Mammary epithelial cell (primary cell): ENCODE measurements at regions not wholly inside any gene's neighbourhood (a gene's known extent, or its start where the extent isn't known, plus 50 kb on each side); places are given as distances from the start of the nearest gene placed in this dataset.

Source experiments
- EZH2 ChIP-seq: IDR thresholded peaks from 2 replicates; pipeline ENCODE4 v1.6.1; 2012; ENCODE audit warnings: low read length, inconsistent platforms, borderline replicate concordance
- TF ChIP-seq, protein P1 (sequence below), 2 donors: IDR thresholded peaks in 1 of 2; conservative IDR thresholded peaks in 1 of 2; 2 replicates each; pipeline ENCODE4 v1.5.1; 2011 to 2012; ENCODE audit warnings: inconsistent platforms in 2 of 2, low read length in 2 of 2, mild to moderate bottlenecking in 2 of 2, control low read depth in 1 of 2, low read depth in 1 of 2; ENCODE audit not compliant: insufficient read depth in 1 of 2; ENCODE audit errors: extremely low read depth in 1 of 2

DNA sequence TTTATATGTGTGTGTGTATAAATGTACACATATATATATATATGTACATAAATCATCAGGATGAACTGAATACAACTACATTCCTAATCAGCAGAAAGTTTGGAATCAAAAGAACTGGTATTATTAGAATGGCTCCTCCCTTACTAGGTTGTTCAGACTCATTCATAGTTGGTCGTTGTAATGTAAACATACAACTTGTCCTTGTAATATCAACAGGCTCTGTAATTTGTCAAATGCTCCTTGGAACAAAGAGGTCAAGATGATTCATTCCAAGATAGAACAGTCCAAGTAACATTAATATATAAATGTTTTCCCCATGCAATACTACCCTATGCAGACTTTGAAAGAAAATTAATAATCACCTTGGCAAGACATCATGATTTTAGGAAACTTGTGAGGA lies 351.4 kb upstream of the SMIM31 start:
- TF ChIP-seq, protein P1, sequence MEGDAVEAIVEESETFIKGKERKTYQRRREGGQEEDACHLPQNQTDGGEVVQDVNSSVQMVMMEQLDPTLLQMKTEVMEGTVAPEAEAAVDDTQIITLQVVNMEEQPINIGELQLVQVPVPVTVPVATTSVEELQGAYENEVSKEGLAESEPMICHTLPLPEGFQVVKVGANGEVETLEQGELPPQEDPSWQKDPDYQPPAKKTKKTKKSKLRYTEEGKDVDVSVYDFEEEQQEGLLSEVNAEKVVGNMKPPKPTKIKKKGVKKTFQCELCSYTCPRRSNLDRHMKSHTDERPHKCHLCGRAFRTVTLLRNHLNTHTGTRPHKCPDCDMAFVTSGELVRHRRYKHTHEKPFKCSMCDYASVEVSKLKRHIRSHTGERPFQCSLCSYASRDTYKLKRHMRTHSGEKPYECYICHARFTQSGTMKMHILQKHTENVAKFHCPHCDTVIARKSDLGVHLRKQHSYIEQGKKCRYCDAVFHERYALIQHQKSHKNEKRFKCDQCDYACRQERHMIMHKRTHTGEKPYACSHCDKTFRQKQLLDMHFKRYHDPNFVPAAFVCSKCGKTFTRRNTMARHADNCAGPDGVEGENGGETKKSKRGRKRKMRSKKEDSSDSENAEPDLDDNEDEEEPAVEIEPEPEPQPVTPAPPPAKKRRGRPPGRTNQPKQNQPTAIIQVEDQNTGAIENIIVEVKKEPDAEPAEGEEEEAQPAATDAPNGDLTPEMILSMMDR (conservative IDR thresholded peaks at IDR 0.05 in 1 of 2, IDR thresholded peaks at IDR 0.05 in 1 of 2; ENCODE audit: extremely low read depth in 1 of 2, insufficient read depth in 1 of 2, low read depth in 1 of 2, low read length in 2 of 2), result no peak
- no peak for TF ChIP-seq EZH2
